Prostate gland (tissue), 2 donors: ENCODE measurements at regions not wholly inside any gene's neighbourhood (a gene's known extent, or its start where the extent isn't known, plus 50 kb on each side); places are given as distances from the start of the nearest gene placed in this dataset.

Experiments used
- DNase-seq: peaks from one replicate; pipeline ENCODE4 v3.0.0-alpha.2; 2019; ENCODE audit warnings: low spot score
- H3K27ac ChIP-seq, 2 donors: fragments of 200-600 bp; sonication (generic); 2 replicates each; pipeline ENCODE4 v1.5.1; 2017 to 2019
- H3K27me3 ChIP-seq: fragments of 200-600 bp; sonication (generic); replicated peaks from 2 replicates; pipeline ENCODE4 v1.5.1; 2019; ENCODE audit not compliant: insufficient read depth
- H3K36me3 ChIP-seq, 2 donors: fragments of 200-600 bp; sonication (generic); 1 replicate in 1 of 2; 2 replicates in 1 of 2; pipeline versions ENCODE4 v1.5.1 to v1.8.1; 2017 to 2019
- H3K4me1 ChIP-seq: fragments of 200-600 bp; sonication (generic); replicated peaks from 2 replicates; pipeline ENCODE4 v1.5.1; 2019
- H3K4me3 ChIP-seq, 2 donors: fragments of 200-600 bp; sonication (generic); 2 replicates each; pipeline ENCODE4 v1.5.1; 2017 to 2019
- H3K9me3 ChIP-seq: fragments of 200-600 bp; sonication (generic); 2 replicates; pipeline ENCODE4 v1.5.1; 2017
- POLR2A ChIP-seq: fragments of 450-650 bp; IDR thresholded peaks from one replicate; pipeline ENCODE4 v1.6.1; 2016; ENCODE audit warnings: antibody characterized with exemption, mild to moderate bottlenecking
- POLR2AphosphoS5 ChIP-seq: sonication (generic); formaldehyde crosslinking; IDR thresholded peaks from one replicate; pipeline ENCODE4 v1.6.1; 2017; ENCODE audit warnings: antibody characterized with exemption
- WGBS: methylation state at CpG from one replicate; pipeline ENCODE4 v1.1.5; 2018; 5-methylcytosine and 5-hydroxymethylcytosine counted together
- intact Hi-C: fragments of 100-400 bp; cut with DNase I; formaldehyde crosslinking; loops from one replicate; pipeline ENCODE4 v1.14.2; 2022
- TF ChIP-seq, protein P1 (sequence below), 4 experiments: fragments of 200-600 bp in 2 of 4; fragments of 450-650 bp in 2 of 4; sonication (generic) in 2 of 4; IDR thresholded peaks; 1 replicate in 3 of 4; 2 replicates in 1 of 4; pipeline ENCODE4 v1.5.1; 2016 to 2019; ENCODE audit warnings: antibody characterized with exemption in 4 of 4, mild to moderate bottlenecking in 2 of 4, moderate library complexity in 2 of 4

DNA sequence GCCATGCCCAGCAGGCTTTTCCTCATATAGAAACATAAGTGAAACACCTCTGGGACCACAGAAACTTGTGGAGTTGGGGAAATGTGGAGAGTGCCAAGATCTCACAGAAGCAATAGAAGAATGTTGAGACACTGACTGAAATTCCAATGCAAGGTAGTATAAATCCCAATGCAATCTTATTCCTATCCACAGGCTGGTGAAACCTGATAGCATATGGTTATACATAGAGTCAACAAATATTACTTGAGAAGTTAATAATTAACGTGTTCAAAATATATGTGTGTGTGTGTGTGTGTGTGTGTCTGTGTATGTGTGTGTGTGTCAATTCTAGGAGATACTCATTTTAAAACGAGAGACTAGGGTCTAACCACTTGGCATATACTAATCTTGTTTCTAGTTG lies 776.8 kb upstream of the ACVR2A start:
- no peaks in the 10 kb centered on the region for H3K27me3 ChIP-seq
- DNase-seq = no peak
- H3K27ac ChIP-seq = no peak overlapping the region
- no peaks in the 10 kb centered on the region for H3K4me1 ChIP-seq
- H3K4me3 ChIP-seq = no peak overlapping the region
- H3K9me3 ChIP-seq = no peaks in the 10 kb centered on the region
- TF ChIP-seq POLR2AphosphoS5 (no peak), POLR2A (no peak)
- TF ChIP-seq, protein P1, sequence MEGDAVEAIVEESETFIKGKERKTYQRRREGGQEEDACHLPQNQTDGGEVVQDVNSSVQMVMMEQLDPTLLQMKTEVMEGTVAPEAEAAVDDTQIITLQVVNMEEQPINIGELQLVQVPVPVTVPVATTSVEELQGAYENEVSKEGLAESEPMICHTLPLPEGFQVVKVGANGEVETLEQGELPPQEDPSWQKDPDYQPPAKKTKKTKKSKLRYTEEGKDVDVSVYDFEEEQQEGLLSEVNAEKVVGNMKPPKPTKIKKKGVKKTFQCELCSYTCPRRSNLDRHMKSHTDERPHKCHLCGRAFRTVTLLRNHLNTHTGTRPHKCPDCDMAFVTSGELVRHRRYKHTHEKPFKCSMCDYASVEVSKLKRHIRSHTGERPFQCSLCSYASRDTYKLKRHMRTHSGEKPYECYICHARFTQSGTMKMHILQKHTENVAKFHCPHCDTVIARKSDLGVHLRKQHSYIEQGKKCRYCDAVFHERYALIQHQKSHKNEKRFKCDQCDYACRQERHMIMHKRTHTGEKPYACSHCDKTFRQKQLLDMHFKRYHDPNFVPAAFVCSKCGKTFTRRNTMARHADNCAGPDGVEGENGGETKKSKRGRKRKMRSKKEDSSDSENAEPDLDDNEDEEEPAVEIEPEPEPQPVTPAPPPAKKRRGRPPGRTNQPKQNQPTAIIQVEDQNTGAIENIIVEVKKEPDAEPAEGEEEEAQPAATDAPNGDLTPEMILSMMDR (IDR thresholded peaks at IDR 0.05) = no peak
- WGBS = 73% methylated on average over 2 of the region's 2 CpGs
- H3K36me3 ChIP-seq = no peaks in the 10 kb centered on the region
- intact Hi-C loops = no loop called here

DNA sequence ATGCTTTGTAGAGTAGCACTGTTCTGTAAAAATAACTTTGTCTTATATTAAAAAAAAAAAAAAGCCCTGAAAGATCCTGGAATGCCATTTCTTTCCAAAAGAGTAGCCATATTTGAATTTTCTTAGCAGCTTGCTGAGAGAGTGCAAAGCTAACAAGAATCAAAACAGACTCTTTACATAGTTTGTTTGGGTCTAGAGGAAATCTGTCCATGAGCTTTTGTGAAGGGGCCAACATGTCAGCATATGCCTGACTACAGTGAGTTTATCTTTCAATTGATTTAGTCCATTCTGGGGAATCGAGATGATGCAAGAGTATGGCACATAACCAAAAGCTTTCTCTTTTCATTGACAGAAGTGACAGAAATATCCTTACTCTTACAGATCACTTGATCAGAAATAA lies 777.7 kb upstream of the ACVR2A start:
- Histone ChIP-seq H3K36me3 (no peaks in the 10 kb centered on the region), H3K27ac (no peak overlapping the region), H3K4me3 (no peak overlapping the region), H3K4me1 (no peaks in the 10 kb centered on the region), H3K9me3 (no peaks in the 10 kb centered on the region), H3K27me3 (no peaks in the 10 kb centered on the region)
- TF ChIP-seq POLR2AphosphoS5 (no peak), POLR2A (no peak)
- TF ChIP-seq, protein P1 (IDR thresholded peaks at IDR 0.05) = no peak
- no peak for DNase-seq
- 100% methylated on average over 1 of the region's 1 CpG for WGBS
- intact Hi-C loops = no loop called here

DNA sequence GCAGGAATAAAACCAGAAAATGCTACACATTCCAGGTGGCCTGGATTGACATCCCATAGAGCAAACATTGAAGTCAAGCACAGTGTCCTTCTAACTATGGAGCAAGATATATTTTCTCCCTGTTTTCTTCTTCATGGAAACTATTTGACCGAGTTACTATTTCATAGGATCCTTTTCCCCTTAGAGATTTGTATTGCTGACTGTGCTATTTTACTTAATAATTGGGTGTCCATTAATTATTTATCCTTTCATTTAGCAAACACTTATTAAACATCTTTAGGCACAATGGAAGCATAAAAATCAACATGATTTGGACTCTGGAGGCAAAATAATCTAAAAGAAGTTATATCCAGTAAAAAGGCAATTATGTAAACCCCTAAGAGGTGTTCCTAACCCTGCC lies 782.8 kb upstream of the ACVR2A start:
- Histone ChIP-seq H3K4me1 (no peaks in the 10 kb centered on the region), H3K27ac (no peak overlapping the region), H3K9me3 (no peaks in the 10 kb centered on the region), H3K36me3 (no peaks in the 10 kb centered on the region), H3K4me3 (no peak overlapping the region), H3K27me3 (no peaks in the 10 kb centered on the region)
- TF ChIP-seq, protein P1 (IDR thresholded peaks at IDR 0.05) = no peak
- no peak for TF ChIP-seq POLR2A
- TF ChIP-seq POLR2AphosphoS5 = no peak
- DNase-seq = no peak
- intact Hi-C loops = no loop called here
- WGBS = 0% methylated on average over 1 of the region's 1 CpG

DNA sequence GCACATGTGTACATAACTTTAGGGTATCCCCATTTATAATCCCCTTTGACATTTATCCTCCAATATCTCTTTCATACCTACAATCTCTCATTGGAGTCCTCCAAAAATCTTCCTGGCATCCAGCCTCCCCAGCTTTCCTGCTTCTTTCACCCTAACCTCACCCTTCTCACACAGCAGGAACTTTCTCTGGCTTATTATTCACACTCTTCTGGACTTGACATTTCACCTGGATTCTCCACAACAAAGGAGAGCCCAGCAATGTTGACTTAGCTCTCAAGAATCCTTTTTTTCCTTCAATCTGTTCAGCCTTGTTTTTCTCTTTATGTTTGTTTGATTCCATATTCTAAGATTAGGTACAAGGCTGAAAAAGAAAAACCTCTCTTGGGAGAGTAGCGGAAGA lies 783.6 kb upstream of the ACVR2A start:
- TF ChIP-seq POLR2AphosphoS5 (no peak), POLR2A (no peak)
- TF ChIP-seq, protein P1 (IDR thresholded peaks at IDR 0.05) = no peak
- H3K9me3 ChIP-seq = no peaks in the 10 kb centered on the region
- H3K4me1 ChIP-seq = no peaks in the 10 kb centered on the region
- H3K4me3 ChIP-seq = no peak overlapping the region
- DNase-seq = no peak
- no peaks in the 10 kb centered on the region for H3K27me3 ChIP-seq
- no peaks in the 10 kb centered on the region for H3K36me3 ChIP-seq
- WGBS = 97% methylated on average over 1 of the region's 1 CpG
- H3K27ac ChIP-seq = no peak overlapping the region
- intact Hi-C loops = no loop called here

DNA sequence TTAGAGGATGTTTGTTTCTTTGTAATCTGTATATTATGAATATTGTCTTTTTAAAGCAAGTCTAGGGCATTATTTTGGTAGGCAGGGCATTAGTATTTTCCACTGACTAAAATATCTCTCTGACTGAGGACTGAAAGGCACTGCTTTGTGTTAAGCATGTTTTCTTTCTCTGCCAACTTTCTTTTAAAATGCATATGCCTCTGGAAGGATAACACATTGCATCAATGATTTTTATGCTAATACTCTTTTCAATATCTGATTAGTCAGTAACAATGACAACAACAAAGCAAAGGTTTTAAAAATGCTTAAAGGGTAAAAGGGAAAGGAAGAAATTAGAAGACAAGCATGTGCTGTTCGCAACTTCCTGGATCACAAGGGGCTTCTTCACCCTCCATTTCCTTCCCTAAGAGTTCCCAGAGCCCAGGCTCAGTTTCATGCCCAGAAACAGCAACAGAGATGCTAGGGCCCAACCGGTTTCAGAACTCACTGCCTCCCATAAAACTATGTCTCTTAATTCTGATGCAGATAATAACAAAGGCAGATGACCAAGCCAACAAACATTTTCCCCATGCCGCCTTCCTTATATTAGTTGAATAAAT lies 786.8 kb upstream of the ACVR2A start:
- intact Hi-C loops = no loop called here
- Histone ChIP-seq H3K27ac (no peak overlapping the region), H3K9me3 (no peaks in the 10 kb centered on the region), H3K4me3 (no peak overlapping the region), H3K4me1 (no peaks in the 10 kb centered on the region), H3K36me3 (no peaks in the 10 kb centered on the region), H3K27me3 (no peaks in the 10 kb centered on the region)
- WGBS = 79% methylated on average over 3 of the region's 3 CpGs
- no peak for DNase-seq
- TF ChIP-seq POLR2AphosphoS5 (no peak), POLR2A (no peak)
- TF ChIP-seq, protein P1 (IDR thresholded peaks at IDR 0.05) = no peak
